ENCODE measurements at regions not wholly inside any gene's neighbourhood (a gene's known extent, or its start where the extent isn't known, plus 50 kb on each side); places are given as distances from the start of the nearest gene placed in this dataset.

DNA sequence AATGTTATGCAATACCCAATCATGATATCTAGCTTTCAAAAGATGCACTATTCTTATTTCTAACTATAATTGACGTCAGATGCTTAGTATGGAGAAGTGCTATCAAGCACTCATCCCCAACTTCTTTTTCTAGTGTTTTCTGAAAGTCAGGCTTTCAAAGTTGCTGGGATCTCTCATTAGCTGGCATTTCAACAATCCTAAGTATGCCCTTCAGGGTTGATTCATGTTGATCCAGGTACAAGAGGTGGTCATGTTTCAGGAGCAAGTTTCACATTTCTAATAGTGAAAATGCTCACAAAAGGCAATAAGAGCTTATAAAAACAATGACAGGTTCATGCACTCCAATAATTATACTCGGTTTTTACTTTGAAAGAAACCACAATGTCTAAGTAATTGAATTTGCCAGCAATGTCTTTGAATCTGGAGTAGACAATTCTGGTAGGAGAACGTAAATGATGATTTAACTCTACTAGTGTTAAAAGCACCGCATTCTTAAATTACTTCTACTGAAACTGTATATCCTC, 193.7 kb upstream of the KHDRBS2 start:
- TF ChIP-seq, protein P1, sequence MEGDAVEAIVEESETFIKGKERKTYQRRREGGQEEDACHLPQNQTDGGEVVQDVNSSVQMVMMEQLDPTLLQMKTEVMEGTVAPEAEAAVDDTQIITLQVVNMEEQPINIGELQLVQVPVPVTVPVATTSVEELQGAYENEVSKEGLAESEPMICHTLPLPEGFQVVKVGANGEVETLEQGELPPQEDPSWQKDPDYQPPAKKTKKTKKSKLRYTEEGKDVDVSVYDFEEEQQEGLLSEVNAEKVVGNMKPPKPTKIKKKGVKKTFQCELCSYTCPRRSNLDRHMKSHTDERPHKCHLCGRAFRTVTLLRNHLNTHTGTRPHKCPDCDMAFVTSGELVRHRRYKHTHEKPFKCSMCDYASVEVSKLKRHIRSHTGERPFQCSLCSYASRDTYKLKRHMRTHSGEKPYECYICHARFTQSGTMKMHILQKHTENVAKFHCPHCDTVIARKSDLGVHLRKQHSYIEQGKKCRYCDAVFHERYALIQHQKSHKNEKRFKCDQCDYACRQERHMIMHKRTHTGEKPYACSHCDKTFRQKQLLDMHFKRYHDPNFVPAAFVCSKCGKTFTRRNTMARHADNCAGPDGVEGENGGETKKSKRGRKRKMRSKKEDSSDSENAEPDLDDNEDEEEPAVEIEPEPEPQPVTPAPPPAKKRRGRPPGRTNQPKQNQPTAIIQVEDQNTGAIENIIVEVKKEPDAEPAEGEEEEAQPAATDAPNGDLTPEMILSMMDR (IDR thresholded peaks at IDR 0.05) = no peak
- no peak for TF ChIP-seq POLR2A (IDR thresholded peaks at IDR 0.05)

Measured in thyroid gland (tissue), 4 donors.